Retinal pigment epithelial cell (primary cell): ENCODE measurements at regions not wholly inside any gene's neighbourhood (a gene's known extent, or its start where the extent isn't known, plus 50 kb on each side); places are given as distances from the start of the nearest gene placed in this dataset.

Experiments used
- DNase-seq: peaks from one replicate; pipeline ENCODE4 v3.0.0-alpha.2; 2010; ENCODE audit warnings: low read depth
- H3K4me3 ChIP-seq: 2 replicates; pipeline ENCODE4 v1.5.1; 2011; ENCODE audit warnings: mild to moderate bottlenecking, low read length, control low read depth, moderate library complexity
- CTCF ChIP-seq: conservative IDR thresholded peaks from 2 replicates; pipeline ENCODE4 v1.5.1; 2011; ENCODE audit warnings: low read depth, low read length, control low read depth, inconsistent platforms

- H3K4me3 ChIP-seq: no peak overlapping the region
- no peak for TF ChIP-seq CTCF
- DNase-seq: no peak
Measured at GRCh38 chr11:64457416-64458010, 98.2 kb upstream of the SLC22A11 start.

- no peak for DNase-seq
- no peak for TF ChIP-seq CTCF
- no peak overlapping the region for H3K4me3 ChIP-seq
Measured at GRCh38 chr11:64458997-64459396, 96.7 kb upstream of the SLC22A11 start.

GRCh38 chr11:64459609-64460008 lies 96.1 kb upstream of the SLC22A11 start:
- no peak overlapping the region for H3K4me3 ChIP-seq
- no peak for DNase-seq
- TF ChIP-seq CTCF: no peak

- no peak overlapping the region for H3K4me3 ChIP-seq
- no peak for TF ChIP-seq CTCF
- no peak for DNase-seq
Measured at GRCh38 chr11:64461081-64461480, 94.7 kb upstream of the SLC22A11 start.

GRCh38 chr11:64466115-64466718 lies 89.5 kb upstream of the SLC22A11 start:
- TF ChIP-seq CTCF: no peak
- no peak for DNase-seq
- no peak overlapping the region for H3K4me3 ChIP-seq

- DNase-seq: no peak
- TF ChIP-seq CTCF: no peak
Measured at GRCh38 chr11:64469288-64469687, 86.5 kb upstream of the SLC22A11 start.

More at GRCh38 chr11:64469288-64469687, 86.5 kb upstream of the SLC22A11 start:
- H3K4me3 ChIP-seq: no peak overlapping the region
